ENCODE measurements at regions not wholly inside any gene's neighbourhood (a gene's known extent, or its start where the extent isn't known, plus 50 kb on each side); places are given as distances from the start of the nearest gene placed in this dataset.

- Histone ChIP-seq H3K4me3 (replicated peaks in 1 of 4; ENCODE audit: control extremely low read depth in 1 of 4, insufficient read depth in 1 of 4, low read depth in 3 of 4, low read length in 4 of 4) (no peak overlapping the region), H3K79me2 (ENCODE audit: control insufficient read depth, insufficient read depth, low read length) (no peaks in the 10 kb centered on the region)
Observed at GRCh38 chr3:41103200-41103599, 96.1 kb upstream of the CTNNB1 start.

GRCh38 chr3:41104147-41104546, 95.2 kb upstream of the CTNNB1 start:
- no peak overlapping the region for H3K4me3 ChIP-seq (replicated peaks in 1 of 4; ENCODE audit: control extremely low read depth in 1 of 4, insufficient read depth in 1 of 4, low read depth in 3 of 4, low read length in 4 of 4)
- H3K79me2 ChIP-seq (ENCODE audit: control insufficient read depth, insufficient read depth, low read length), result no peaks in the 10 kb centered on the region
- no peak overlapping the region for H3K9ac ChIP-seq (ENCODE audit: insufficient read depth, low read length)
- no peak overlapping the region for H3K27ac ChIP-seq (ENCODE audit: insufficient read depth, low read length)
- no peaks in the 10 kb centered on the region for H3K27me3 ChIP-seq (ENCODE audit: control insufficient read depth, insufficient read depth, low read length)
- no peak for DNase-seq (ENCODE audit: low read depth in 2 of 2)
- no peak overlapping the region for H3K4me2 ChIP-seq (ENCODE audit: extremely low read depth, insufficient read depth, low read length)
- no peaks in the 10 kb centered on the region for H3K9me3 ChIP-seq (ENCODE audit: control insufficient read depth, insufficient read depth, low read depth, low read length)
- H4K20me1 ChIP-seq (ENCODE audit: control insufficient read depth, extremely low read depth, insufficient read depth, low read length), result no peaks in the 10 kb centered on the region
- no peak overlapping the region for H2AFZ ChIP-seq (ENCODE audit: low read length)
- no peaks in the 10 kb centered on the region for H3K4me1 ChIP-seq (ENCODE audit: control insufficient read depth, extremely low read depth, insufficient read depth, low read length)
- TF ChIP-seq CTCF (conservative IDR thresholded peaks at IDR 0.05 in 1 of 2, IDR thresholded peaks at IDR 0.05 in 1 of 2; ENCODE audit: low read depth in 1 of 2, low read length in 2 of 2) (no peak), EZH2 (IDR thresholded peaks at IDR 0.05; ENCODE audit: low read length, missing control alignments) (no peak)
- no peaks in the 10 kb centered on the region for H3K36me3 ChIP-seq (ENCODE audit: control insufficient read depth, insufficient read depth, low read length)

More at GRCh38 chr3:41103200-41103599, 96.1 kb upstream of the CTNNB1 start:
- Histone ChIP-seq H3K27me3 (ENCODE audit: control insufficient read depth, insufficient read depth, low read length) (no peaks in the 10 kb centered on the region), H2AFZ (ENCODE audit: low read length) (no peak overlapping the region), H3K27ac (ENCODE audit: insufficient read depth, low read length) (no peak overlapping the region), H3K36me3 (ENCODE audit: control insufficient read depth, insufficient read depth, low read length) (no peaks in the 10 kb centered on the region), H3K9ac (ENCODE audit: insufficient read depth, low read length) (no peak overlapping the region), H4K20me1 (ENCODE audit: control insufficient read depth, extremely low read depth, insufficient read depth, low read length) (no peaks in the 10 kb centered on the region), H3K9me3 (ENCODE audit: control insufficient read depth, insufficient read depth, low read depth, low read length) (no peaks in the 10 kb centered on the region), H3K4me1 (ENCODE audit: control insufficient read depth, extremely low read depth, insufficient read depth, low read length) (no peaks in the 10 kb centered on the region), H3K4me2 (ENCODE audit: extremely low read depth, insufficient read depth, low read length) (no peak overlapping the region)
- no peak for TF ChIP-seq EZH2 (IDR thresholded peaks at IDR 0.05; ENCODE audit: low read length, missing control alignments)
- TF ChIP-seq CTCF (conservative IDR thresholded peaks at IDR 0.05 in 1 of 2, IDR thresholded peaks at IDR 0.05 in 1 of 2; ENCODE audit: low read depth in 1 of 2, low read length in 2 of 2), result no peak
- no peak for DNase-seq (ENCODE audit: low read depth in 2 of 2)

- TF ChIP-seq EZH2 (IDR thresholded peaks at IDR 0.05; ENCODE audit: low read length, missing control alignments) (no peak), CTCF (conservative IDR thresholded peaks at IDR 0.05 in 1 of 2, IDR thresholded peaks at IDR 0.05 in 1 of 2; ENCODE audit: low read depth in 1 of 2, low read length in 2 of 2) (no peak)
- Histone ChIP-seq H3K4me1 (ENCODE audit: control insufficient read depth, extremely low read depth, insufficient read depth, low read length) (no peaks in the 10 kb centered on the region), H3K4me3 (replicated peaks in 1 of 4; ENCODE audit: control extremely low read depth in 1 of 4, insufficient read depth in 1 of 4, low read depth in 3 of 4, low read length in 4 of 4) (no peak overlapping the region), H3K79me2 (ENCODE audit: control insufficient read depth, insufficient read depth, low read length) (no peaks in the 10 kb centered on the region), H3K9me3 (ENCODE audit: control insufficient read depth, insufficient read depth, low read depth, low read length) (no peaks in the 10 kb centered on the region), H4K20me1 (ENCODE audit: control insufficient read depth, extremely low read depth, insufficient read depth, low read length) (no peaks in the 10 kb centered on the region), H3K27me3 (ENCODE audit: control insufficient read depth, insufficient read depth, low read length) (no peaks in the 10 kb centered on the region), H2AFZ (ENCODE audit: low read length) (no peak overlapping the region), H3K36me3 (ENCODE audit: control insufficient read depth, insufficient read depth, low read length) (no peaks in the 10 kb centered on the region), H3K4me2 (ENCODE audit: extremely low read depth, insufficient read depth, low read length) (no peak overlapping the region), H3K27ac (ENCODE audit: insufficient read depth, low read length) (no peak overlapping the region), H3K9ac (ENCODE audit: insufficient read depth, low read length) (no peak overlapping the region)
- DNase-seq (ENCODE audit: low read depth in 2 of 2), result no peak
Observed at GRCh38 chr3:41106691-41107090, 92.6 kb upstream of the CTNNB1 start.

Measured in fibroblast of lung (primary cell).